SK-N-MC (cell line): ENCODE measurements at regions not wholly inside any gene's neighbourhood (a gene's known extent, or its start where the extent isn't known, plus 50 kb on each side); places are given as distances from the start of the nearest gene placed in this dataset.

ENCODE experiments used
- EZH2 ChIP-seq: fragments of 200-600 bp; sonication (generic); IDR thresholded peaks from one replicate; pipeline ENCODE4 v1.6.1; 2017; ENCODE audit warnings: antibody characterized with exemption
- FOXP2 ChIP-seq: optimal IDR thresholded peaks from 2 replicates; pipeline ENCODE3; 2011; ENCODE audit warnings: mild to moderate bottlenecking, moderate library complexity; ENCODE audit not compliant: insufficient read depth; ENCODE audit errors: extremely low read length, control extremely low read depth
- POLR2AphosphoS5 ChIP-seq: IDR thresholded peaks from 2 replicates; pipeline ENCODE4 v1.6.1; 2012; ENCODE audit warnings: mild to moderate bottlenecking, low read depth, low read length, borderline replicate concordance

DNA sequence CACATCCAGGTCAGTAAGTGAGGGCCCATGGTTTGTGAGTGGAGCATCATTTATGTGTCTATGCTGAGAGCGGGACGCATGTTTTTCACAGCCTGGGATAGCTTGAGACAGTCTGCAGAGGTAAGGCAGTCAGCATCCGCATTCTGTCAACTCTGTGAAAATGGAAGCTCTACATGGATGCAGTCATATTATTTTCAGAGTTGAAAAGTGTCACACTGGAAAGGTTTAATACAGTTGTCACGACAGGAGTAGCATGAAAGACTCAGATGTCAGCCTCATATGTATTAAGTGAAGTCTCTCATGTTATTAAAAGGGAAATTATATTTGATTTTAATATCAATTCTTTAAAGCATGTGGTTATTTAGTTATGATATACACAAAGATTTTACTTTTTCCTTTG, 436.9 kb upstream of the GYPC start:
- TF ChIP-seq POLR2AphosphoS5 (no peak), EZH2 (no peak), FOXP2 (no peak)
